Neural cell (in vitro differentiated cells): ENCODE measurements at regions not wholly inside any gene's neighbourhood (a gene's known extent, or its start where the extent isn't known, plus 50 kb on each side); places are given as distances from the start of the nearest gene placed in this dataset.

Experiments
- H2AFZ ChIP-seq: fragments of 200-600, 300-800 bp; sonication (generic), shearing (Covaris generic); 2 replicates; pipeline ENCODE4 v1.6.0; 2014; ENCODE audit warnings: low read depth, mild to moderate bottlenecking, antibody characterized with exemption, low read length, moderate library complexity
- H3F3A ChIP-seq: fragments of 200-600 bp; shearing (Covaris generic); 2 replicates; pipeline ENCODE4 v1.6.1; 2016; ENCODE audit warnings: mild to moderate bottlenecking, moderate library complexity, mixed read lengths, antibody characterized with exemption, low read length; ENCODE audit not compliant: insufficient read depth, poor library complexity, severe bottlenecking
- H3K27ac ChIP-seq: fragments of 200-600, 300-800 bp; sonication (generic), shearing (Covaris generic); 2 replicates; pipeline ENCODE4 v1.5.1; 2014; ENCODE audit warnings: mild to moderate bottlenecking, low read length, moderate library complexity
- H3K27me3 ChIP-seq: fragments of 300-800, 200-600 bp; sonication (generic), shearing (Covaris generic); 2 replicates; pipeline ENCODE4 v1.6.0; 2014; ENCODE audit warnings: mild to moderate bottlenecking, low read depth, low read length, moderate library complexity; ENCODE audit not compliant: insufficient read depth
- H3K36me3 ChIP-seq: fragments of 300-800, 200-600 bp; sonication (generic), shearing (Covaris generic); 2 replicates; pipeline ENCODE4 v1.5.1; 2014; ENCODE audit warnings: mild to moderate bottlenecking, antibody characterized with exemption, low read length, moderate library complexity; ENCODE audit not compliant: insufficient read depth
- H3K4me2 ChIP-seq: fragments of 300-800, 200-600 bp; sonication (generic), shearing (Covaris generic); 2 replicates; pipeline ENCODE4 v1.6.0; 2014; ENCODE audit warnings: mild to moderate bottlenecking, low read length
- H3K4me3 ChIP-seq: fragments of 300-800, 200-600 bp; sonication (generic), shearing (Covaris generic); 2 replicates; pipeline ENCODE4 v1.5.1; 2014; ENCODE audit warnings: mild to moderate bottlenecking, low read length, moderate library complexity
- H3K79me2 ChIP-seq: fragments of 200-600 bp; shearing (Covaris generic); replicated peaks from 2 replicates; pipeline ENCODE4 v1.6.0; 2014; ENCODE audit warnings: mild to moderate bottlenecking, low read length, moderate library complexity; ENCODE audit not compliant: insufficient read depth
- H3K9ac ChIP-seq: fragments of 300-800, 200-600 bp; sonication (generic), shearing (Covaris generic); 2 replicates; pipeline ENCODE4 v1.6.1; 2016; ENCODE audit warnings: mild to moderate bottlenecking, low read length, mixed read lengths
- H3K9me2 ChIP-seq: fragments of 200-600 bp; shearing (Covaris generic); 2 replicates; pipeline ENCODE4 v1.6.1; 2016; ENCODE audit warnings: mild to moderate bottlenecking, low read length, mixed read lengths; ENCODE audit not compliant: insufficient read depth
- H3K9me3 ChIP-seq: fragments of 200-600, 300-800 bp; sonication (generic), shearing (Covaris generic); 2 replicates; pipeline ENCODE4 v1.6.1; 2016; ENCODE audit warnings: mild to moderate bottlenecking, mixed run types, low read length, moderate library complexity, mixed read lengths
- H4K20me1 ChIP-seq: fragments of 200-600 bp; shearing (Covaris generic); 2 replicates; pipeline ENCODE4 v1.6.1; 2016; ENCODE audit warnings: mild to moderate bottlenecking, mixed run types; ENCODE audit not compliant: insufficient read depth
- EP300 ChIP-seq: fragments of 450-650 bp; conservative IDR thresholded peaks from 2 replicates; pipeline ENCODE4 v1.6.1; 2014; ENCODE audit warnings: antibody characterized with exemption, mild to moderate bottlenecking, moderate library complexity; ENCODE audit not compliant: poor library complexity, severe bottlenecking
- EZH2 ChIP-seq: fragments of 200-600, 300-800 bp; shearing (Covaris generic), sonication (generic); IDR thresholded peaks from 2 replicates; pipeline ENCODE4 v1.6.1; 2014; ENCODE audit warnings: antibody characterized with exemption, low read length, borderline replicate concordance, mild to moderate bottlenecking; ENCODE audit not compliant: insufficient read depth, poor library complexity, severe bottlenecking
- MXI1 ChIP-seq: fragments of 450-650 bp; conservative IDR thresholded peaks from 2 replicates; pipeline ENCODE4 v1.6.1; 2014; ENCODE audit warnings: antibody characterized with exemption, mild to moderate bottlenecking; ENCODE audit not compliant: poor library complexity, severe bottlenecking
- POLR2AphosphoS5 ChIP-seq: IDR thresholded peaks from 2 replicates; pipeline ENCODE4 v1.6.1; 2012
- RAD21 ChIP-seq: fragments of 450-650 bp; conservative IDR thresholded peaks from 2 replicates; pipeline ENCODE4 v1.6.1; 2014; ENCODE audit warnings: antibody characterized with exemption, mild to moderate bottlenecking, moderate library complexity
- SMC3 ChIP-seq: fragments of 450-650 bp; conservative IDR thresholded peaks from 2 replicates; pipeline ENCODE4 v1.6.1; 2014; ENCODE audit warnings: antibody characterized with exemption, mild to moderate bottlenecking, moderate library complexity; ENCODE audit not compliant: poor library complexity
- TAF1 ChIP-seq: IDR thresholded peaks from 2 replicates; pipeline ENCODE4 v1.6.1; 2012; ENCODE audit warnings: low read depth
- TF ChIP-seq, protein P1 (sequence below): IDR thresholded peaks from 2 replicates; pipeline ENCODE4 v1.6.1; 2012; ENCODE audit warnings: borderline replicate concordance
- TF ChIP-seq, protein P2 (sequence below): fragments of 450-650 bp; IDR thresholded peaks from 2 replicates; pipeline ENCODE4 v1.5.1; 2014; ENCODE audit warnings: antibody characterized with exemption, mild to moderate bottlenecking, moderate library complexity; ENCODE audit not compliant: poor library complexity, severe bottlenecking

DNA sequence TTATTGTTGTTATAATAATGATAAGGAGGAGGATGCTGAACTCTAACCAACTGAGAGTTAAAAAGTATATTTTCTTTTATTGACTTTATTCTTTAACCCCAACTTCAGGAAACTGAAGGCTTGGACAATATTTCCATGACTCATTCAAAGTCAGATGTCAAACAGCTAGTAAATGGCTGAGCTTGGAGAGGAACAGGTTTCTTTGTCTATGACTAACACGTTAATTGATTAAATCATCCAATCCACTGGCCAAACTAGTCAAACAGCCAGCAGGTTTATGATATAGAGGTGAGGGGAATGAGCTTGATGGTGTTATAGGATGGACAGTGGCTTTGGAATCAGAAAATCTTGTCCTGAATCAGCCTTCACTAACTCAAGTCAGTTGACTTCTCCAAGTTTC lies 119.1 kb upstream of the WDR11 start:
- Histone ChIP-seq H3K4me2 (no peak overlapping the region), H3K9ac (no peak overlapping the region), H3K27ac (no peak overlapping the region), H4K20me1 (no peaks in the 10 kb centered on the region), H3F3A (no peaks in the 10 kb centered on the region), H3K79me2 (no peaks in the 10 kb centered on the region), H3K9me3 (no peaks in the 10 kb centered on the region), H3K4me3 (no peak overlapping the region), H3K27me3 (no peaks in the 10 kb centered on the region), H3K36me3 (no peaks in the 10 kb centered on the region), H2AFZ (no peak overlapping the region), H3K9me2 (no peaks in the 10 kb centered on the region)
- TF ChIP-seq SMC3 (no peak), RAD21 (no peak), POLR2AphosphoS5 (no peak), TAF1 (no peak), EP300 (no peak), MXI1 (no peak), EZH2 (no peak)
- TF ChIP-seq, protein P1, sequence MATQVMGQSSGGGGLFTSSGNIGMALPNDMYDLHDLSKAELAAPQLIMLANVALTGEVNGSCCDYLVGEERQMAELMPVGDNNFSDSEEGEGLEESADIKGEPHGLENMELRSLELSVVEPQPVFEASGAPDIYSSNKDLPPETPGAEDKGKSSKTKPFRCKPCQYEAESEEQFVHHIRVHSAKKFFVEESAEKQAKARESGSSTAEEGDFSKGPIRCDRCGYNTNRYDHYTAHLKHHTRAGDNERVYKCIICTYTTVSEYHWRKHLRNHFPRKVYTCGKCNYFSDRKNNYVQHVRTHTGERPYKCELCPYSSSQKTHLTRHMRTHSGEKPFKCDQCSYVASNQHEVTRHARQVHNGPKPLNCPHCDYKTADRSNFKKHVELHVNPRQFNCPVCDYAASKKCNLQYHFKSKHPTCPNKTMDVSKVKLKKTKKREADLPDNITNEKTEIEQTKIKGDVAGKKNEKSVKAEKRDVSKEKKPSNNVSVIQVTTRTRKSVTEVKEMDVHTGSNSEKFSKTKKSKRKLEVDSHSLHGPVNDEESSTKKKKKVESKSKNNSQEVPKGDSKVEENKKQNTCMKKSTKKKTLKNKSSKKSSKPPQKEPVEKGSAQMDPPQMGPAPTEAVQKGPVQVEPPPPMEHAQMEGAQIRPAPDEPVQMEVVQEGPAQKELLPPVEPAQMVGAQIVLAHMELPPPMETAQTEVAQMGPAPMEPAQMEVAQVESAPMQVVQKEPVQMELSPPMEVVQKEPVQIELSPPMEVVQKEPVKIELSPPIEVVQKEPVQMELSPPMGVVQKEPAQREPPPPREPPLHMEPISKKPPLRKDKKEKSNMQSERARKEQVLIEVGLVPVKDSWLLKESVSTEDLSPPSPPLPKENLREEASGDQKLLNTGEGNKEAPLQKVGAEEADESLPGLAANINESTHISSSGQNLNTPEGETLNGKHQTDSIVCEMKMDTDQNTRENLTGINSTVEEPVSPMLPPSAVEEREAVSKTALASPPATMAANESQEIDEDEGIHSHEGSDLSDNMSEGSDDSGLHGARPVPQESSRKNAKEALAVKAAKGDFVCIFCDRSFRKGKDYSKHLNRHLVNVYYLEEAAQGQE = no peak
- TF ChIP-seq, protein P2, sequence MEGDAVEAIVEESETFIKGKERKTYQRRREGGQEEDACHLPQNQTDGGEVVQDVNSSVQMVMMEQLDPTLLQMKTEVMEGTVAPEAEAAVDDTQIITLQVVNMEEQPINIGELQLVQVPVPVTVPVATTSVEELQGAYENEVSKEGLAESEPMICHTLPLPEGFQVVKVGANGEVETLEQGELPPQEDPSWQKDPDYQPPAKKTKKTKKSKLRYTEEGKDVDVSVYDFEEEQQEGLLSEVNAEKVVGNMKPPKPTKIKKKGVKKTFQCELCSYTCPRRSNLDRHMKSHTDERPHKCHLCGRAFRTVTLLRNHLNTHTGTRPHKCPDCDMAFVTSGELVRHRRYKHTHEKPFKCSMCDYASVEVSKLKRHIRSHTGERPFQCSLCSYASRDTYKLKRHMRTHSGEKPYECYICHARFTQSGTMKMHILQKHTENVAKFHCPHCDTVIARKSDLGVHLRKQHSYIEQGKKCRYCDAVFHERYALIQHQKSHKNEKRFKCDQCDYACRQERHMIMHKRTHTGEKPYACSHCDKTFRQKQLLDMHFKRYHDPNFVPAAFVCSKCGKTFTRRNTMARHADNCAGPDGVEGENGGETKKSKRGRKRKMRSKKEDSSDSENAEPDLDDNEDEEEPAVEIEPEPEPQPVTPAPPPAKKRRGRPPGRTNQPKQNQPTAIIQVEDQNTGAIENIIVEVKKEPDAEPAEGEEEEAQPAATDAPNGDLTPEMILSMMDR = no peak

DNA sequence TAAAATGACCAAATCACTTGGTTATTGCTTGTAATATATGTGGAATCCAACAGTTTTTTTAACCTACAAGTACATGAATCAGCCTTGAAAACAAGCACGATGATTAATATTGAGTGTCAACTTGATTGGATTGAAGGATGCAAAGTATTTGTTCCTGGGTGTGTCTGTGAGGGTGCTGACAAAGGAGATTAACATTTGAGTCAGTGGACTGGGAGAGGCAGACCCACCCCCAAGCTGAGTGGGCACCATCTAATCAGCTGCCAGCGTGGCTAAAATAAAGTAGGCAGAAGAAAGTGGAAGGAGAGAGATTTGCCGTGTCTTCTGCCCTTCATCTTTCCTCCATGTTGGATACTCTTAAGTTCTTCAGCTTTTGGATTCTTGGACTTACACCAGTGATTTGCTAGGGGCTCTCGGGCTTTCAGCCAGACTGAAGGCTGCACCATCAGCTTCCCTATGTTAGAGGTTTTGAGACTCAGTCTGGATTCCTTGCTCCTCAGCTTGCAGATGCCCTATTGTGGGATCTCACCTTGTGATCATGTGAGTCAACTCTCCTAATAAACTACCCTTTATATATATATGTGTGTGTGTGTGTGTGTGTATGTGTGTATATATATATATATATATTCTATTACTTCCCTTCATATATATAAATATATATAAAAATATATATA lies 118.4 kb upstream of the WDR11 start:
- Histone ChIP-seq H3K79me2 (no peaks in the 10 kb centered on the region), H3K9ac (no peak overlapping the region), H3K4me3 (no peak overlapping the region), H3F3A (no peaks in the 10 kb centered on the region), H3K9me2 (no peaks in the 10 kb centered on the region), H3K4me2 (no peak overlapping the region), H3K9me3 (no peaks in the 10 kb centered on the region), H3K27me3 (no peaks in the 10 kb centered on the region), H3K36me3 (no peaks in the 10 kb centered on the region), H3K27ac (no peak overlapping the region), H2AFZ (no peak overlapping the region), H4K20me1 (no peaks in the 10 kb centered on the region)
- TF ChIP-seq SMC3 = no peak
